IPS-NIHi7 (cell line): ENCODE measurements at regions not wholly inside any gene's neighbourhood (a gene's known extent, or its start where the extent isn't known, plus 50 kb on each side); places are given as distances from the start of the nearest gene placed in this dataset.
"Not testable (repeated sequence)": the region's sequence is repeated elsewhere in the genome, so short reads cannot be mapped to it uniquely, and the experiment has no call there.

ENCODE experiments used
- DNase-seq: peaks from one replicate; pipeline ENCODE4 v3.0.0; 2012; ENCODE audit warnings: mixed read lengths; ENCODE audit errors: extremely low spot score

GRCh38 chr1:229920683-229921082 is 146.4 kb upstream of the GALNT2 start:
- DNase-seq: no peak

DNA sequence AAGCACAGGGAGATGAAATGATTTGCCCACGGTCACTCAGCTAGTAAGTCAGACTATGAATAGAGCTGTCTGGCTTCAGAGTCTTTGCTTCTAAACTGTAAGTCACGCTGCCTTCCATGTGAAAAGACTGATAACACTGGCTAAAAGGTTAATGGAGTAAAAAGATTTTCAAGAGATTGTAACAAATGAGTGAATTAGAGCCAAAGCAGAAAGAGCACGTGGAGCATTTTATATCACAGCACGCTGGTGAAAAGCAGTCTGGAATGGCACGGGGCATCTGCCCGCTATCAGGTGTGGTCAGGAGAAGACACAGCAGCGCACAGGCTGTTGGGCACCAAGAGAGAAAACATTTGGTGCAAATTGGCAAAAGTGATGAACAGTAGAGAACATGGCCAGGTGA is 144.8 kb upstream of the GALNT2 start:
- DNase-seq: no peak

DNA sequence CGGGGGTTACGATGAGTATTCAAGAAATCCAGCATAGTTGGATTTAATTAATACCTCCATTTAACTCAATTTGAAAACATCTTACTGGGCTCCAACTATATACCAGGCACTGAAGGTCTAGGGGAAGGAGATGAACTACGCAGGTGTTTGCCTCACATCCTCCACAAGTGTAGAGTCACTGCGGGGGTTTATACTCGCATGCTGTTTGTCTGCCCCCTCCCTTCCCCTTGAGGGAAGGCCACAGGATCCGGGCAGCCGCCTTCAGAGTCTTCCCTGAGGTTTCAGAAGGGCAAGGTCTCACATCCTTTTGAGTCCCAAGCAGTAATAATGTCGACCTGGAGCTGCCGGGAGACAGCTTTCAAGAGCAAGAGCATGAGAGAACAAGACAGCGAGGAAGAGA is 142.4 kb upstream of the GALNT2 start:
- no peak for DNase-seq

GRCh38 chr1:229928767-229929166 is 138.3 kb upstream of the GALNT2 start:
- DNase-seq: no peak

- DNase-seq: not testable (repeated sequence)
Measured at GRCh38 chr1:229931751-229932150, 135.3 kb upstream of the GALNT2 start.

DNA sequence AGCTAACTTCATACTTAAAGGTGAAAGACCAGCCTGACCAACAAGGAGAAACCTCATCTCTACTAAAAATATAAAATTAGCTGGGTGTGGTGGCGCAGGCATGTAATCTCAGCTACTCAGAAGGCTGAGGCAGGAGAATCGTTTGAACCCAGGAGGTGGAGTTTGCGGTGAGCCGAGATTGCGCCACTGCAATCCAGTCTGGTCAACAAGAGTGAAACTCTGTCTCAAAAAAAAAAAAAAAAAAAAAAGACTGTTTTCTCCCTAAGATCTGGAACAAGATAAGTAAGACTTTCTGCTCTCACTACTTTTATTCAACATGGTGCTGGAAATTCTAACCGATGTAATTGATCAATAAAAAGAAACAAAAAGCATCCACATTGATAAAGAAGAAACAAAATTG is 131.9 kb upstream of the GALNT2 start:
- DNase-seq: not testable (repeated sequence)

- no peak for DNase-seq
Measured at GRCh38 chr1:229938551-229938950, 128.5 kb upstream of the GALNT2 start.

DNA sequence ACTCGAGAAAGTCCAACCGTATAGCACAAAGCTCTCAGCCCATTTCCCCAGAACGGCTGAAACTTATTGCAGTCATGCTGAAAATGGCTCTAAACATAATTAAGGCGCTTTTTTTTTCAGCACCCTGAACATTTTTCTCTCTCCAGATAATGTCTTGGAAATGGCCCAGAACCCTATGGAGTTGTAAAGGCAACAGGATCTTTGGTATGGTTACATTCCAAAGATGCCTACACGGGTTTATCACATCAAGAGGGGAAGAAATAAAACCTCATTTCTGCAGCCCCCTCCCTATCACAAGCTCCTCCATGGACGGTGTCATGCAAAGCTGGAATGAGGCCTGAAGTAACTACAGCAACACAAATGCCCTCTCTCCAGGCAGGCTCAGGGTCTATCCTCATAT is 126.4 kb upstream of the GALNT2 start:
- no peak for DNase-seq

GRCh38 chr1:229941160-229941559 is 125.9 kb upstream of the GALNT2 start:
- DNase-seq: no peak

GRCh38 chr1:229941831-229942230 is 125.2 kb upstream of the GALNT2 start:
- no peak for DNase-seq

DNA sequence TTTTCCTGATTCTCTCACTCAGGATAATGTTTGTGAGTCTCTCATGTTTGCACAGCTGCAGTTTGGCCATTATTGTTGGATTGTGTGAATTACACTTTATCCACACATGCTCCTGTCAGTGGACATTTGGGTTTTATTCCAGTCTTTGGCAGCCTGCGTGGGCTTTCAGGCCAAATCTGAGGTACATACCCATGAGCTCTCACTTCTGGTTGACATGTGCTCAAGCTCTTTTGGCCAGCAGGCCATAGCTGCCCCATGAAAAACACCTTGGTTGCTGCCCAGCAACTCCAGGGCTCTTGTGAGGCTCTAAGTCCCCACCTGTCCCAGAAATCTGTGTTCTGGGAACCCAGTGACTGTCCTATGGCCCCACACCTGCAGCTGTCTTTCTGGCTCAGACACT is 124.5 kb upstream of the GALNT2 start:
- DNase-seq: no peak

- no peak for DNase-seq
Measured at GRCh38 chr1:229943148-229943714, 123.8 kb upstream of the GALNT2 start.

DNA sequence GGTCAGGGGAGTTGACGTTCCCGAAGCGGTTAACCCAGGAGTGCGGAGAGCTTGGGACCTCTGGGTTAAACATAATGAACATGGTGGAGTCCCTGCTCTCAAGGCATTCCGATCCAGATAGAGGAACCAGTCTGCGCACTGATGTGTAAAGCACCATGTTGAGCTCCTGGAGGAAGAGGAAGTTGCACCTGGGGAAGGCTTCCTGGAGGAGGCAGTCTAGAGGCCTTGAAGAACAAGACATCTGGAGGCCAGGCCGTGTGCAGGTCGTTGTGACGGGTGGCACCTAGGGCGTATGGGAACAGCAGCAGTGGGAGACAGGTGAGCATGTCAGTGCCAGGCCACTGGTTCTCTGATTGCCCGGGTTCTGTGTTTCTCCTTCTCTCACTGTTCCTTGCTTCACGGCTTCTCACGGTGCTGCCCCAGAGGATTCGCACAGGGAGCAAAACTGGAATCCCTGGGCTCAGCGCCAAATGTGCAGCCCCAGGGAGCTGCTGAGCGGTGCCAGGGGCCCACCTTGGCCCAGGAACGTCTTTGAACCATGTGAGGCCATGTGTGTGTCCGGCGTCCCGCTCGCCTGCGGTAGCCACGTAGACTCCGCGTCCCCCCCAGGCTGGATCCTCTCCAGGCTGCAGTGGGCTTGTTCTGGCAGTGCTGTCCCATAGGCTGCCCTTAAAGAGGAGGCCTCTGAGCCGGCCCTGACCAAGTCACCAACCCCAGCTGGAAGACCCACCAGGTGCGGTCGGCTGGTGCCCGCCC is 122.9 kb upstream of the GALNT2 start:
- no peak for DNase-seq

DNA sequence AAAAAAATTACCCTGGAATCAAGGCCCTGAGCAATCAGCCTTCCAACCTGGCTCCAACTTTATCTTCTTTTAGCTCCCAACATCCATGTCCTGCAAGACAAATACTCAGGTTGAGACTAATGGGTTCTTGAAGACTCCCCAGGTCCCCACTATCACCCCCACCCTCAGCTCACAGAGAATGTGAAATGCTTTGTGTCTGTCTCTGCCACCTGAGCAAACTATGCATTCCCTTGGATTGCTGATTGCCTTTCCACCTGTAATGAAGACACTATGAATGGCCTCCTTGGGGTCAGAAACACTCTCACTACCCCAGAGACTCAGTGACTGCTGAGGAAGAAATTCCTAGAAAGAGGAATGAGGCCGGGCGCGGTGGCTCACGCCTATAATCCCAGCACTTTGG is 121.2 kb upstream of the GALNT2 start:
- DNase-seq: no peak

- no peak for DNase-seq
Measured at GRCh38 chr1:229947968-229948367, 119.1 kb upstream of the GALNT2 start.

DNA sequence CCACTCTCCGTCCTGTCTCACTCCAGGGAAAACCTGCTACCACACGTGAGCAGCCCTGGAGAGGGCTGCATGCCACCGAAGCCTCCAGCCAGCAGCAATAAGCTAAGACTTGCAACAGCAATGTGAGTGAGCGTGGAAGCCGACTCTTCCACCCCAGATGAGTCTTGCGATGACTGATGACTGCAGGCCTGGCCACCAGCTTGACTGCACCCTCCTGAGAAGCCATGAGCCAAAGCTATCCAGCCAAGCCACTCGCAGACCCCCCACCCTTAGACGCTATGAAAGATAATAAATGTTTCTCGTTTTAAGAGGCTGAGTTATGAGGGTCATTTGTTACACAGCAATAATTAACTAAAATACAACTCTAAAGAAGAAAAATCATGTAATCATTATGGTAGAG is 118.6 kb upstream of the GALNT2 start:
- DNase-seq: no peak

GRCh38 chr1:229949500-229949899 is 117.5 kb upstream of the GALNT2 start:
- DNase-seq: no peak

- DNase-seq: no peak
Measured at GRCh38 chr1:229950020-229950419, 117.0 kb upstream of the GALNT2 start.

DNA sequence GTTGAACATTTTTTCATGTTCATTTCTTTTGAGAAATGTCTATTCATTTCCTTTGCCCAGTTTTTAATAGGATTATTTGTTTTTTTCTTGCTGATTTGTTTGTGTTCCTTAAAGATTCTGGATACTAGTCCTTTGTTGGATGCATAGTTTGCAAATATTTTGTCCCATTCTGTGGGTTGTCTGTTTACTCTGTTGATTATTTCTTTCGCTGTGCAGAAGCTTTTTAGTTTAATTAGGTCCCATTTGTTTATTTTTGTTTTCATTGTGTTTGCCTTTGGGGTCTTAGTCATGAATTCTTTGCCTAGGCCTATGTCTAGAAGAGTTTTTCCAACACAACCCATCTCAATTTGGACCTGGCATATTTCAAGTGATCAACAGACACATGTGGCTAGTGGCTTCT is 116.1 kb upstream of the GALNT2 start:
- no peak for DNase-seq

DNA sequence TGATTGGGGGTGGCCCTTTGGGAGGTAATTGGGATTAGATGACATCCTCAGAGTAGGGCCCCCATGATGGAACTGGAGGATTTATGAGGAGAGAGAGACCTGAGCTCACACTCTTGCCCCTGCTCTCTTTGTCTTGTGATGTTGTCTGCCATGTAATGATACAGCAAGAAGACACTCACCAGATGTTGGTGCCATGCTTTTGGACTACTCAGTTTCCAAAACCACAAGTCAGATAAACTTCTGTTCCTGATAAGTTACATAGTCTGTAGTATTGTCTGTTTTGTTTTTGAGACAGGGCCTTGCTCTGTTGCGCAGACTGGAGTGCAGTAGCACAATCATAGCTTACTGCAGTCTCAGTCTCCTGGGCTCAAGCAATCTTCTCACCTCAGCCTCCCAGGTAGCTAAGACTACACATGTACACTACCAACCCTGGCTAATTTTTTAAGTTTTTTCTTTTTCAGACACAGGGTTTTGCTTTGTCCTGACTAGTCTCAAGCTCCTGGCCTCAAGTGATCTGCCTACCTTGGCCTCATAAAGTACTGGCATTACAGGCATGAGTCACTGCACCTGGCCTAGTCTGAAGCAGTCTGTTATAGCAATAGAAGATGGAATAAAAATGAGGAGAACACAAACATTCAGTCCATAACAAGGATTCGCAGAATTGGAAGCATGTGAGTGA is 115.0 kb upstream of the GALNT2 start:
- DNase-seq: no peak

GRCh38 chr1:229952670-229953520 is 114.1 kb upstream of the GALNT2 start:
- DNase-seq: no peak

DNA sequence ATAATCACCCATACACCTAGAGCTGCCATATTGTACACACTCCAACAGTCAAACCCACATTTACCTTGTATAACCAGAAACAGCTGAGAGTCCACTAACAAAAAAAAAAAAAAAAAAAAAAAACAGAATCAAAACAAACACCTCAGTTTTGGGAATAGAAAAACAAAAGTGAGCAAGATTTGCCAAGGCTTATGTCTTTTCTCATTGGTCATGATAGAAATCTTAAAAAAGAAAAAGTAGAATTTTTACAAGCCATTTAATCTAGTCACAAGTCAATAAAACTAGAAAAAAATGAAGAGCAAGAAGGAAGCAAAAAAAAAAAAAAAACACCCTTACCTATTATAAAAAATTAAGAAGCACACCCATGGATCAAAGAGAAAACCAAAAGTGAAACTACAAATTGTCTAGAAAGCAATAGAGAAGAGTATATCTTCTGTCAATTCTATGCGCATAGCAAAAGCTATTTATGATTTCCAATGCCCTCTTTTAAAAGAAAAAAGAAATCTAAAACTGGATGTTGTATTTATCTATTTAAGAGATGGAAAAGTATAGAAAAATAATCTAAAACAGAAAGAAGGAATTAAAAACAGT is 113.2 kb upstream of the GALNT2 start:
- no peak for DNase-seq
